Smooth muscle cell of the brain vasculature (primary cell): ENCODE measurements at regions not wholly inside any gene's neighbourhood (a gene's known extent, or its start where the extent isn't known, plus 50 kb on each side); places are given as distances from the start of the nearest gene placed in this dataset.

Experiments used
- DNase-seq: peaks from one replicate; pipeline ENCODE4 v3.0.0-alpha.2; 2012; ENCODE audit warnings: low read depth, low spot score

DNA sequence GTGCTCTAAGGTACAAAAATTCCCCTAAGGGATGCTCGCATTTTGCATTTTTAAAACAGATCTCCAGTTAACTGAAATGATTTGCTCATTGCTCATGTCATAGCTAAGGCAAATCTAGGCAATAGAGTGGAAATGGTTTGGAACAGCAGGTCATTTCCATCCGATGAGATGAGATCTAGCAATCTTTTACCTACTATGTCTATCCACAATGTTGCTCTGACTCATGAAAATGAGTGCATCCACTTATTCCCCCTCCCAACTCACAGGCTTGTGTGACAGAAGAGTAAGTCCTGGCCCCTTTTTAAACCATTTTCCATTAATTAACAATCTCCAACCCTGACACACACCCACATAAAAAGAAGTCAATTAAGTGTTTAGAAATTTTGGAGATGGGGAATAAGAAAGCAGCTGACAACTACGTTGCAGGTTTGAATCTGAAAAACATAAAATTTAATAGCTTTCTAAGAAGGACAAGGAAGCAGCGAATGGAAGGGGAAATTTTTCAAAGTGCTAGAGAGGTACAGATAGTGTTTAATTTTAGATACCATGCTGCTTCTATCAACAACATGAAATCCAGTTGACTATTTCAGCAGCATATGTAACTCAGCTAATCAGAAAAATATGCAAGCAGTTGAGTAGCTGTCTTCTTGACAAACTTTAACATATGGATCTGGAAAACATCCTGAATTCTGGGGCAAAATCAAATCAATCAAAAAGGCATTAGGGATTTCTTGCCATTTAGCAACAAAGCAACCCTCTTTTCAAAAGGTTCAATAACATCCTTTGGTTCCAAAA, 112.0 kb downstream of the TMCO5A start:
- no peak for DNase-seq

DNA sequence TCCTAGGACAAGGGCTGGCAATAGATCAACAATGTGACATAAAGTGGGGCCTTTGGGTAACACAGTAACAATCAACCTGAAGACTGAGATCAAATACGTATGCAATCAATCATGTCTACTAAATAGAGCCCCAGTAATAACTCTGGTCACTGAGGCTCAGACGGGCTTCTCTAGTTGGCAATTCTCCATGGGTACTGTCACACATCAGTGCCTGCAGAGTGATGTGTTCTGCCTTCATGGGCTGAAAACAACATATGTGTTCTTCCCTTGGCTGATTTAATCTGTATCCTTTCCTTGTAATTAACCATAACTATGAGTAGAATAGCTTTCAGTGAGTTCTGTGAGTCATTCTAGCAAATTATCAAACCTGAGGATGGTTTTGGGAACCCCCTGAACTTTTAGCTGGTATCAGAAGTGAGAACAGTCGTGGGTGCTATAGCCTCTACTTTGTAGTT, 113.6 kb downstream of the TMCO5A start:
- no peak for DNase-seq

- DNase-seq, result no peak
These were observed 115.5 kb downstream of the TMCO5A start for GRCh38 chr15:38049891-38050290.

DNA sequence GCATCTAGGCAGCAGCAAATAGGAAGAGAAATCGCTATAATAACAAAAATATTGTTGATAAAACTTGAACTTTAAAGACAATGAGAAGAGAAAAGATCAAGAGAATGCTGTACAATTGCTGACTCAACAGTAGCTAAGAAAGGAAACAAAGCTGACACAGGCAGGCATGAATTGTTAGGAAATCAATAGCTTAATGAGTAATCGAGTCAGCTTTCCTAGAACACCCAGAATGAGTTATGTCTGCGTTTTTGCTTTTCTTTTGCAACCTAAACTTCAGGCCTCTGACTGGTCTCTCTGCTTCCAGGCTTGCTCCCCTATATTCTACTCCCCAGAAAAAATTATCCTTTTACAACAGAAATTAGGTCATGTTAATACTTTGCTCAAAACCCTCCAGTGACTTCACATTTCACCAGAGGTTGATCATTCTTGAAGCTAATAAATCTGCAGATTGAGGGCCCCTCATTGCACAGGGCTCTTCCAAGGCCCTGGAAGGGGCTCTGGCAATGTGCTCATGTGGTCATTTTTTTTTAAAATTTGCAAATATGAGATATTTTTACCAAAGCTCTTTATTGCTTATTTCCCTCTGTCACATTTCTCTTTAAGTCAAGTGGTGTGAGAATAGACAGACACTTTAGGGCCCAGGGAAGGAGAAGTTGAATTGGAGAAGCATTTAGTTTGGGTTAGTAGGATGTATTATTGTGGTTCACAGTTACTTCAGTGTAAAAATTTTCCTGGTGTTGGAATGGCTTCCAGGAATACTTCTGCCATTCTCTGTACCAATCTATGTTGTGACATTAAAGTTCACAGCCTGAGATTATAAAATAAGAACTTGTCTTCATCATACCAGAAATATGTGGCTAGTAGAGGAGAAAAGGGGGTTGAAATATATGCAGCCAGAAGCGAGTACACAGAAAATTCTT, 116.3 kb downstream of the TMCO5A start:
- no peak for DNase-seq

GRCh38 chr15:38053205-38053604, 118.8 kb downstream of the TMCO5A start:
- DNase-seq, result no peak

DNA sequence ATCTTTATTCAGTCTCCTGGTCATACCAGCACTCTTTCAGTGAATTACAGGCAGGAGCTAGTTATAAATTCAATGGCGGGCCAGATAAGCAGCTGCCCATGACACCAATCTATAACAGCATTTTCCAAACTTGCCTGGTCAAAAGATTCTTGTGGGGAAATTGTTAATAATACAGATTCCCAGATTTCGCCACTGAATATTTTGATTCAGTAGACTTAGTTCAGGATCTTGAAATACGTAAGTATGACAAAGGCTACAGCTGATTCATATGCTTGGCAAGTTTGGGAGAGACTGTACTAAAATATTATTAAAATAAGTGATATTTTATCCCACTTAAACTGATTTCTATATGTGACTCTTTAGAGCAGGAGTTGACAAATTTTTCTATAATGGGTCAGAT, 119.3 kb downstream of the TMCO5A start:
- no peak for DNase-seq

GRCh38 chr15:38054488-38054887, 120.0 kb downstream of the TMCO5A start:
- no peak for DNase-seq

DNA sequence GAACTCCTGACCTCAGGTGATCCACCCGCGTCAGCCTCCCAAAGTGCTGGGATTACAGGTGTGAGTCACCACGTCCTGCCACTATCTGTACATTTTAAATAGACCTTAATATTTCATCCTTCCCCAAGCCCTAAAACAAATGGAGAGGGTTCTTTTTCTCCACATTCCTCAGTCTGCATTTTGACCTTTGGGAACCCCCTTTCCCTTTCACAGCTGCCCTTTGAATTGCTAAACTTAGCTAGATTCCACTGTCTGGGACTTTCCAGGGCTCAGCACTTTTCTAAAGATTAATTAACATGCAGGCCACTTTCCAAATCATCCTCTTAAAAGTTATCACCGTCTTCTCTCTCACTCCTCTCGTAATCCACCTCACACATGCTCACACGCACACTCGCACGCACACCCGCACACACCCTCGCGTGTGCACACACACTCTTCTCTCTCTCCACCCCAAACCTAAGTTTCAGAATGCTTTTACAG, 124.2 kb downstream of the TMCO5A start:
- no peak for DNase-seq

GRCh38 chr15:38059665-38060064, 125.2 kb downstream of the TMCO5A start:
- no peak for DNase-seq

DNA sequence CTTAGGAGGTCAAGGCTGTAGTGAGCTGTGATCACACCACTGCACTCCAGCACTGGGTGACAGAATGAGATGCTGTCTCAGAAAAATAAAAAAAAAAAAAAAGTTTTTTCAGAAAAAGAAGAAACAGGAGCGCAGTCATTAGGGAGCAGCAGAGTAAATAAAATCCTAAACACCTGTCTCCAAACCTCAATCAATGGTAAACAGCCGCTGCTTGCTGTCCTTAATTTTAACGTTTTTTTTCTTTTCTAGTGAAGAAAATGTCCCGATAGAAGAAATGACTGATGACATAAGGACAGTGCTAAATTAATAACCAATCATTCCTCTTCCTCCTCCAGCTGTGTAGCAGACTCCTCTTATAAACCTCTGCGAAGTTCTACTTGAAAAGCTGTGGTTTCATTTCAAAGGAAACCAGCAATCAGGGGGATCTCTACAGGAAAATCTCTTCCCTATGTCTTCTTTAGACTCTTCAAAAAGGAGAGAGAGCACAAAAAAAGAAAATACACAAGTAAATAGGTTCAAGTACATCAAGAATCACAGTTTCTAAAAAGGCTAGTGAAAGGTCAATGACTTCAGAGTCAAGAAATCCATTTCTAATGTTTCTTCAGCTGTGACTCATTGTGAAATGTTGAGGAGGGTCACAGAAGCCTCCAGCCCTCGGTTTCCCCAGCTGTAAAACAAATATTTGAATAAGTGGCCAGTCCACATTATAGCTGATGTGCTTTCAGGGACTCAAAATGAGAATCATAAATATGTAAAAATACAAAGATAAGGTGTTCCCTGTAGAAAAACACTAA, 127.6 kb downstream of the TMCO5A start:
- no peak for DNase-seq

DNA sequence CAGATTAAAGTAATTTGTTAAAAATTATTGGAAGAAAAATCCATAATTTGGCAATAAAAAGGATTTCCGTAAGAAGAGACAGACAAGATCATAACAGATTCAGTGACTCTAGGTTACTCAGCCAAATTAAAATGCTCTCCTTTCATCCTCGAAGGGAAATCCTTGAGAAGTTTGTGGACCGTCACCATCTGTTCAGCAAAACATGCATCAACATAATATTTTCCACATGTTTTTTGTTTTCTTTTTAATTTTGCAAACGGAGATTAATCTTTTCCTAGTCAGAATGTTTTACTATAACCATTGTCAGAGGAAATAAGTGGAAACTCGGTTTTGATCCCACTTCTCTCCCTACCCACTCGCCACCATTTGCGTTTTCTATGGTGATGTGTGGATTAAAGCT, 128.3 kb downstream of the TMCO5A start:
- DNase-seq, result no peak

DNA sequence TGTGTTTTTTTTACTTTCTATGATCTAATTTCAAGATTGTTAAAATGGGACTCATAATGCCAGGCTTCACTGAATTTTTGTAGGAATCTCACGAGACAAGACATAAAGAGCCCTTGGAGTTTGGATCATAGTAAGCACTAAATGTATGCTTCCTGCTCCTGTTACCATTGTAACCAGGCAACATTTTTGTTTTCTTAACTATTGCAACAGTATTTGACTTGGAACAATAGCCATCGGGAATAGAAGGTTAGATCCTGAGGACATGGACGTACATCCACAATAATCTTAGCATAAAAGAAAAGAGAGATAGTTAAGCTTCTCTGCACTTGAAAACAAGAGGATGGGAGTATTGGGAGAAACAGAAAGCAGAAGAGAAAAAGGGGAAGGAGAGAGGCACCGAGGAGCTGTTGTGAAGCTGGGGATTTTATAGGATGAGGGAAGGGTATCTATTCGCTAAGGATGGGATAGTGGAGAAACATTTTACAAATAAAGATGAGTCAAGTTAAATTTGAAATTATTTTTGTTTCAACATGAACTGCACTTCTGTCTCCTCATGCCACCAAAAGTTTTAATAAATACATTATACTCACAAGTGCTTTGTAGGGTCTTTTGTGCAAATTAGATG, 131.4 kb downstream of the TMCO5A start:
- DNase-seq, result no peak

DNA sequence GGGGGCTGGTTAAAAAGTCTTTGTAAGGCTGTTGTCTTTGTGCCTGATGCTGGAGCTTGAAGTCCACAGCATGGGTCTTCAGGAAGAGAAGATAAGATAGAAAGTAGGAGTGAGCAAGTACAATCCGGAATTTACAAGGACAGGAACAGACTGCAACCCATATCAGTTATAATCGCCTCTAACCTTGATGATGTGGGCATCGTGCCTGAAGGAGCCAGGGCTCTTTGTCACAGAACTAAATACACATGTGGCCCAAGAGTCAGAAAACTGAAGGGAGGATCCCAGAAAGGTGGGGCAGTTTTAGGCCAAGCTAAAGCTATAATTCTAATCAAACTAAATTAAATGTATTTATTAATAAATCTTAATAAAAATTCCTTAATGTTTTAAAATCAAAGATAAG, 132.2 kb downstream of the TMCO5A start:
- no peak for DNase-seq

GRCh38 chr15:38068626-38069391, 134.4 kb downstream of the TMCO5A start:
- DNase-seq, result no peak

DNA sequence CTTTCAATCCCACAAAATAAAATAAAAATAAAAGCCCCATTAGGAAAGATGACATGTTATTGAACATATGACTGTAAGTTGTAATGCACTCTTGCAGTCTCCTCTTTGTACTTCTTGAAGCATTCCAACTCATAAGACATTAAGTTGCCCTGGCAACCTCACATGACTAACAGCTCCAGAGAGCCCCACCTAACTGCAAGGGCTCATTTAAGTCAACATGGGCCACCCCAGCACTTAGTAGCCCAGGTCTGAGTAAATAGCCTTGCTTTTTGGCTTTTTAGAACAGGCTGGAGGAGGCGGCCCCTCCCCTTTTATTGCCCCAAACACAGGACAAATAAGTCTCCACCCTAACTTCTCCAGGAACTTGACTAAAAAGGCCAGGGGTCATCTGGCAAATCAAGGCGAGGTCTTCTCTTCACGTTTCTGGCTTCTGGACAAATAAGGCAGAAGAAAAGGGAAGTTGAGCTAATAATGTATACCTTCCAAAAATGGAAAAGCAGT, 135.1 kb downstream of the TMCO5A start:
- no peak for DNase-seq

- DNase-seq, result no peak
These were observed 136.3 kb downstream of the TMCO5A start for GRCh38 chr15:38070778-38071177.

DNA sequence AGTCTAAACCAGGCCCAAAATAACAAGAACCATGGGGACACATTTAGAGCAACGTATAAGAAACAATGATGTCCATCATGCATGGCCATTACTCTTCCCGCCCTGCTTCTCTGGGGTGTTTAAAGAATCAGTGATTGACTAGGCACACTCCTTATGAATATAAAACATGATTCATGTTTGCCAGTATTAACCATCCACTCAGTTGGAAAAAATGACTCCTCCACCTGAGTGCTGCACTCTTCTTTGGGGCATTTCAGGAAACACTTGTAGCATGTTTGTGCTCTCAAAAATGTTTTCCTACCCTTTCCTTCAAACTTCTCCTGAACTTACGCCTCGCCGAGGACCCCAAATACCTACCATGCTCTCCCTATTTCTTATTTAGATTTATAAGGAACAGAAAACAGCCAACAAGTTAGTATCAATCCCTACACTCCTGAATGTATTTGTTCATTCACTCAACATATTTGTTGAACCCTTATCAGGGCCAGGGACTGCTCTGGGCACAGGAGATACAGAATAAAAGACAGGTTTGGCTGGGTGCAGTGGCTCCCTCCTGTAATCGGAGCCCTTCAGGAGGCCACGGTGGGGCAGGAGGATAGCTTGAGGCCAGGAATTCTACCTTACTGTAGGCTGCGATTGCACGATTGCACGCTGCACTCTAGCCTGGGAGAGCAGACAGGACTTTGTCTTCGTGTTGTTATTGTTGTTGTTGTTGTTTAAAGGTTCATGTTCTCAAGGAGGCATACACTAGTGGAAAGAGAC, 137.0 kb downstream of the TMCO5A start:
- no peak for DNase-seq

- DNase-seq, result no peak
These were observed 137.5 kb downstream of the TMCO5A start for GRCh38 chr15:38072007-38072347.

GRCh38 chr15:38072348-38073177, 138.1 kb downstream of the TMCO5A start:
- DNase-seq, result no peak
